SK-N-SH (cell line): ENCODE measurements at regions not wholly inside any gene's neighbourhood (a gene's known extent, or its start where the extent isn't known, plus 50 kb on each side); places are given as distances from the start of the nearest gene placed in this dataset.

Source experiments
- CTCF ChIA-PET: fragments of 300-600, 350-600 bp; formaldehyde crosslinking; extraction: SDS; loops from one replicate; lab custom pipeline; 2021; lab: Yijun Ruan, JAX
- POLR2A ChIA-PET: fragments of 350-600 bp; sonication (Branson Sonifier 250); formaldehyde crosslinking; extraction: SDS; loops from one replicate; lab custom pipeline; 2020; ENCODE audit warnings: antibody characterized with exemption, inconsistent platforms; lab: Yijun Ruan, JAX
- DNase-seq: peaks from one replicate; pipeline ENCODE4 v3.0.0; 2012
- H2AFZ ChIP-seq: fragments of 200-600 bp; sonication (generic); 2 replicates; pipeline ENCODE4 v1.8.1; 2016; ENCODE audit warnings: antibody characterized with exemption, mild to moderate bottlenecking, low read depth
- H3F3A ChIP-seq: fragments of 200-600 bp; sonication (generic); replicated peaks from 2 replicates; pipeline ENCODE3; 2016; ENCODE audit warnings: antibody characterized with exemption, mild to moderate bottlenecking; ENCODE audit not compliant: insufficient read depth
- H3K27ac ChIP-seq, 2 experiments: fragments of 200-500 bp in 1 of 2; fragments of 200-600 bp in 1 of 2; sonication (Bioruptor generic) in 1 of 2; sonication (generic), shearing (Covaris generic) in 1 of 2; 2 replicates each; pipeline versions ENCODE4 v1.5.1 to v1.6.1; 2014 to 2016; ENCODE audit warnings: low read depth in 2 of 2, inconsistent platforms in 1 of 2, low read length in 1 of 2, mild to moderate bottlenecking in 1 of 2, mixed read lengths in 1 of 2
- H3K27me3 ChIP-seq: fragments of 200-600 bp; sonication (generic), shearing (Covaris generic); 2 replicates; pipeline ENCODE4 v1.6.1; 2016; ENCODE audit warnings: mixed run types; ENCODE audit not compliant: insufficient read depth
- H3K36me3 ChIP-seq, 2 experiments: fragments of 200-500 bp in 1 of 2; fragments of 200-600 bp in 1 of 2; sonication (Bioruptor generic) in 1 of 2; sonication (generic) in 1 of 2; replicated peaks in 1 of 2; 2 replicates each; pipeline versions ENCODE3 to v1.5.1; 2014 to 2016; ENCODE audit warnings: low read length in 1 of 2, mild to moderate bottlenecking in 1 of 2; ENCODE audit not compliant: insufficient read depth in 2 of 2, control insufficient read depth in 1 of 2
- H3K4me1 ChIP-seq, 2 experiments: fragments of 200-500 bp in 1 of 2; fragments of 200-600 bp in 1 of 2; sonication (Bioruptor generic) in 1 of 2; sonication (generic), shearing (Covaris generic) in 1 of 2; 2 replicates each; pipeline versions ENCODE4 v1.5.1 to v1.6.1; 2014 to 2016; ENCODE audit warnings: low read depth in 1 of 2, low read length in 1 of 2, mixed run types in 1 of 2; ENCODE audit not compliant: insufficient read depth in 2 of 2, control insufficient read depth in 1 of 2
- H3K4me2 ChIP-seq: fragments of 200-600 bp; sonication (generic), shearing (Covaris generic); 2 replicates; pipeline ENCODE4 v1.6.1; 2017; ENCODE audit warnings: mixed run types
- H3K4me3 ChIP-seq, 2 experiments: fragments of 200-500 bp in 1 of 2; fragments of 200-600 bp in 1 of 2; sonication (Bioruptor generic) in 1 of 2; sonication (generic), shearing (Covaris generic) in 1 of 2; 2 replicates each; pipeline versions ENCODE4 v1.5.1 to v1.8.1; 2014 to 2016; ENCODE audit warnings: low read depth in 2 of 2, inconsistent platforms in 1 of 2, low read length in 1 of 2, mild to moderate bottlenecking in 1 of 2, mixed read lengths in 1 of 2, moderate library complexity in 1 of 2
- H3K79me2 ChIP-seq: fragments of 200-600 bp; sonication (generic); 2 replicates; pipeline ENCODE4 v1.8.1; 2017; ENCODE audit warnings: mild to moderate bottlenecking; ENCODE audit not compliant: insufficient read depth
- H3K9ac ChIP-seq: fragments of 200-600 bp; sonication (generic); 2 replicates; pipeline ENCODE4 v1.6.1; 2017; ENCODE audit warnings: mixed run types
- H3K9me2 ChIP-seq: fragments of 200-600 bp; sonication (generic); 2 replicates; pipeline ENCODE4 v1.6.1; 2017; ENCODE audit warnings: mixed run types
- H3K9me3 ChIP-seq: fragments of 200-600 bp; sonication (generic); 2 replicates; pipeline ENCODE4 v1.6.1; 2017; ENCODE audit warnings: mixed run types, mild to moderate bottlenecking, moderate library complexity
- H4K20me1 ChIP-seq: fragments of 200-600 bp; sonication (generic); 2 replicates; pipeline ENCODE4 v1.6.1; 2017; ENCODE audit warnings: mild to moderate bottlenecking, mixed run types; ENCODE audit not compliant: insufficient read depth
- ELF1 ChIP-seq: IDR thresholded peaks from 2 replicates; pipeline ENCODE4 v1.4.0; 2012
- EZH2phosphoT487 ChIP-seq: fragments of 200-600 bp; sonication (generic); IDR thresholded peaks from 2 replicates; pipeline ENCODE4 v1.6.1; 2017; ENCODE audit warnings: low read depth, mixed run types, mild to moderate bottlenecking, antibody characterized with exemption, moderate library complexity, borderline replicate concordance
- FOXM1 ChIP-seq: IDR thresholded peaks from 2 replicates; pipeline ENCODE4 v1.4.0; 2012; ENCODE audit warnings: low read depth, mild to moderate bottlenecking
- JUND ChIP-seq: IDR thresholded peaks from 2 replicates; pipeline ENCODE4 v1.4.0; 2012
- NFIC ChIP-seq: IDR thresholded peaks from 2 replicates; pipeline ENCODE4 v1.4.0; 2012; ENCODE audit warnings: borderline replicate concordance
- PBX3 ChIP-seq: IDR thresholded peaks from 2 replicates; pipeline ENCODE4; 2012
- POLR2AphosphoS5 ChIP-seq: IDR thresholded peaks from 2 replicates; pipeline ENCODE4 v1.6.1; 2012; ENCODE audit warnings: low read depth, low read length
- RFX5 ChIP-seq: IDR thresholded peaks from 2 replicates; pipeline ENCODE4 v1.6.1; 2012; ENCODE audit warnings: mild to moderate bottlenecking, improper control_type of control experiment, low read length
- RXRA ChIP-seq: IDR thresholded peaks from 2 replicates; pipeline ENCODE4 v1.4.0; 2012; ENCODE audit warnings: low read depth, mild to moderate bottlenecking, borderline replicate concordance
- TAF1 ChIP-seq: IDR thresholded peaks from 2 replicates; pipeline ENCODE4 v1.6.1; 2012; ENCODE audit warnings: low read depth, mild to moderate bottlenecking, low read length, moderate library complexity, borderline replicate concordance
- TCF12 ChIP-seq: IDR thresholded peaks from 2 replicates; pipeline ENCODE4 v1.4.0; 2012
- USF1 ChIP-seq: IDR thresholded peaks from 2 replicates; pipeline ENCODE4 v1.4.0; 2012; ENCODE audit warnings: low read depth, borderline replicate concordance
- ZBTB33 ChIP-seq: IDR thresholded peaks from 2 replicates; pipeline ENCODE4 v1.4.0; 2012; ENCODE audit warnings: low read depth, borderline replicate concordance
- WGBS: methylation state at CpG from one replicate; pipeline ENCODE4 v1.1.6; 2017; ENCODE audit warnings: low lambda C conversion rate; 5-methylcytosine and 5-hydroxymethylcytosine counted together

- Histone ChIP-seq H3F3A (no peaks in the 10 kb centered on the region), H4K20me1 (no peaks in the 10 kb centered on the region), H2AFZ (no peak overlapping the region), H3K27ac (no peak overlapping the region), H3K36me3 (no peaks in the 10 kb centered on the region), H3K4me3 (no peak overlapping the region), H3K9me2 (no peaks in the 10 kb centered on the region), H3K4me2 (no peak overlapping the region), H3K9ac (no peak overlapping the region), H3K9me3 (no peaks in the 10 kb centered on the region), H3K4me1 (no peaks in the 10 kb centered on the region), H3K27me3 (no peaks in the 10 kb centered on the region), H3K79me2 (no peaks in the 10 kb centered on the region)
- TF ChIP-seq NFIC (no peak), ZBTB33 (no peak), POLR2AphosphoS5 (no peak), FOXM1 (no peak), PBX3 (no peak), USF1 (no peak)
- 19% methylated on average over 3 of the region's 3 CpGs for WGBS
- DNase-seq = no peak
- ChIA-PET CTCF (no interaction called here), POLR2A (no interaction called here)
These were observed 54.4 kb upstream of the LINC00305 start for GRCh38 chr18:64203295-64203694.

GRCh38 chr18:64202863-64203262 lies 54.0 kb upstream of the LINC00305 start:
- POLR2A ChIA-PET = no interaction called here

More at GRCh38 chr18:64202863-64203262, 54.0 kb upstream of the LINC00305 start:
- no peak for TF ChIP-seq JUND
- no peak for TF ChIP-seq ELF1
- no peak for TF ChIP-seq TAF1
- TF ChIP-seq TCF12 = no peak
- TF ChIP-seq RFX5 = no peak
- TF ChIP-seq EZH2phosphoT487 = no peak
- TF ChIP-seq RXRA = no peak
- H3K27me3 ChIP-seq = no peaks in the 10 kb centered on the region
- no peak overlapping the region for H3K9ac ChIP-seq
- H4K20me1 ChIP-seq = no peaks in the 10 kb centered on the region
- H3K79me2 ChIP-seq = no peaks in the 10 kb centered on the region
- no peak overlapping the region for H3K4me2 ChIP-seq
- no peaks in the 10 kb centered on the region for H3K9me2 ChIP-seq
- no peaks in the 10 kb centered on the region for H3F3A ChIP-seq
- no peak overlapping the region for H3K27ac ChIP-seq
- no peaks in the 10 kb centered on the region for H3K36me3 ChIP-seq
- no peak overlapping the region for H2AFZ ChIP-seq
- DNase-seq = no peak
- H3K4me3 ChIP-seq = no peak overlapping the region
- H3K4me1 ChIP-seq = no peaks in the 10 kb centered on the region
- 32% methylated on average over 7 of the region's 7 CpGs for whole genome bisulfite sequencing
- CTCF ChIA-PET = interaction anchor here (2.0 kb wide), 1 partner anchor 11 kb away, joined by 6 read pairs; no protein-coding TSS in a partner anchor
- H3K9me3 ChIP-seq = no peaks in the 10 kb centered on the region
